Mucosa of stomach (tissue), 1 donor: ENCODE measurements at regions not wholly inside any gene's neighbourhood (a gene's known extent, or its start where the extent isn't known, plus 50 kb on each side); places are given as distances from the start of the nearest gene placed in this dataset.

Source experiments
- H3K27me3 ChIP-seq: one replicate; pipeline ENCODE4 v1.7.0; 2013; ENCODE audit warnings: mild to moderate bottlenecking, low read length; ENCODE audit not compliant: control insufficient read depth, insufficient read depth
- H3K36me3 ChIP-seq: one replicate; pipeline ENCODE4 v1.7.0; 2013; ENCODE audit warnings: low read length; ENCODE audit not compliant: control insufficient read depth, insufficient read depth
- H3K4me1 ChIP-seq: one replicate; pipeline ENCODE4 v1.7.0; 2013; ENCODE audit warnings: mild to moderate bottlenecking, low read length; ENCODE audit not compliant: control insufficient read depth, insufficient read depth
- H3K4me3 ChIP-seq: one replicate; pipeline ENCODE4 v1.7.0; 2013; ENCODE audit warnings: low read length
- H3K9ac ChIP-seq: one replicate; pipeline ENCODE4 v1.7.0; 2013; ENCODE audit warnings: mild to moderate bottlenecking, low read length, moderate library complexity
- H3K9me3 ChIP-seq: one replicate; pipeline ENCODE4 v1.7.0; 2013; ENCODE audit warnings: mild to moderate bottlenecking, low read length, moderate library complexity; ENCODE audit not compliant: control insufficient read depth
- donor health status: Pancreatic carcinoma.

- Histone ChIP-seq H3K36me3 (no peaks in the 10 kb centered on the region), H3K27me3 (no peaks in the 10 kb centered on the region), H3K9ac (no peak overlapping the region), H3K4me3 (no peak overlapping the region), H3K9me3 (no peaks in the 10 kb centered on the region), H3K4me1 (no peaks in the 10 kb centered on the region)
Measured at GRCh38 chr14:85444635-85445034, 85.3 kb upstream of the FLRT2 start.

- Histone ChIP-seq H3K36me3 (no peaks in the 10 kb centered on the region), H3K4me1 (no peaks in the 10 kb centered on the region), H3K9ac (no peak overlapping the region), H3K4me3 (no peak overlapping the region), H3K9me3 (no peaks in the 10 kb centered on the region), H3K27me3 (no peaks in the 10 kb centered on the region)
Measured at GRCh38 chr14:85445151-85445795, 84.7 kb upstream of the FLRT2 start.

GRCh38 chr14:85447883-85448282 lies 82.1 kb upstream of the FLRT2 start:
- no peak overlapping the region for H3K4me3 ChIP-seq
- H3K9me3 ChIP-seq, result no peaks in the 10 kb centered on the region
- H3K27me3 ChIP-seq, result no peaks in the 10 kb centered on the region
- H3K9ac ChIP-seq, result no peak overlapping the region
- H3K36me3 ChIP-seq, result no peaks in the 10 kb centered on the region
- no peaks in the 10 kb centered on the region for H3K4me1 ChIP-seq

DNA sequence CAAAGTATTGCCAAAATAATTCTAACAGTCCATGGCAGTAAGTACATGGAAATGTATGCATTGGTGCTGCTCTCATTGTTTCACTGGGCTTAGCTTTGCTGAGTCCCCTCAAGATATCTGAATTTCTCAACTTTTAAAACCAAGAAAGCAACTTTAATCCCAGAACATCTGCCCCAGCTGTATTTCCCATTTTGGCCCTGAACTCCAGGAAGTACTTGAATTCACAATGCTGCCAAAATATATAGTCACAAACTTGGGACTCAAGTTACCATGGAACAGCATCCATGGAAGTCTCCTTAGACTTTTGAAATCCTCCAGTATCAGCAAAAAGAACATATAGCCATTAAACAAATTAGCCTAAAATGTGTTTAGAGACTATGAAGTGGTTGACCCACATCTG lies 78.5 kb upstream of the FLRT2 start:
- Histone ChIP-seq H3K27me3 (no peaks in the 10 kb centered on the region), H3K9ac (no peak overlapping the region), H3K36me3 (no peaks in the 10 kb centered on the region), H3K4me1 (peaks cover 14% of the 10 kb centered on the region), H3K9me3 (no peaks in the 10 kb centered on the region), H3K4me3 (no peak overlapping the region)

- no peaks in the 10 kb centered on the region for H3K36me3 ChIP-seq
- no peaks in the 10 kb centered on the region for H3K27me3 ChIP-seq
- H3K9me3 ChIP-seq, result no peaks in the 10 kb centered on the region
- H3K9ac ChIP-seq, result no peak overlapping the region
- no peak overlapping the region for H3K4me3 ChIP-seq
- H3K4me1 ChIP-seq, result peaks cover 14% of the 10 kb centered on the region
Measured at GRCh38 chr14:85453401-85454225, 76.3 kb upstream of the FLRT2 start.

GRCh38 chr14:85454226-85454813 lies 75.6 kb upstream of the FLRT2 start:
- Histone ChIP-seq H3K9ac (no peak overlapping the region), H3K27me3 (no peaks in the 10 kb centered on the region), H3K36me3 (no peaks in the 10 kb centered on the region)

DNA sequence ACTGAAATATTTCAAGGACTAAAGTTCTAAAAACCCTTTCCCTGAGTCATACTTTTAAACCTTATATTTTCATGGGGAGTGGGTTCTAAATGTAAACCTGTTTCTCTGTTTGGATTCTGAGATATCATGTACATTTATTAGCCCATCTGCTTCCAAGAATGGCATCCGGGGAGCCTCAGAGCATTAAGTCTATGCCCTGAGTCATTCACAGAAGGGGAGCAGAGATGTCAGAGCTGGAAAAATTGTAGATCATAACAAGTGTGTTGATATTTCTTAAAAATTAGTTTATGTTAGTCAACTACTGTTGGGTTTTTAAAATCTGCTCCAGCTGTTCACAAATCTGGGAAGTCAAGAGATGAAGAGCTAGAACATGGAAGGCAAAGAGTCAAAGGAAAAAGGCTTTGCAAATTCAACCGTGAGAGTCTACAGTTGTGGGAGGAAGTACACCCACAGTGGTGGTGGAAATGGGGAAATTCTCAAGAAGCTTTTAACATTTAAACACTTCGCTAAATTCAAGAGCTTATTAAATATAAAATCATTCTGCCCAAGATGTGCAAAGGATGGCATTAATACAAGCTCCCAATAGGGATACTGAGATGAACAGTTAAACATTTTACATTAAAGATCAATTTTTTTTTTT lies 70.5 kb upstream of the FLRT2 start:
- Histone ChIP-seq H3K4me1 (peaks cover 3% of the 10 kb centered on the region), H3K4me3 (no peak overlapping the region), H3K27me3 (no peaks in the 10 kb centered on the region)

More at GRCh38 chr14:85454226-85454813, 75.6 kb upstream of the FLRT2 start:
- no peak overlapping the region for H3K4me3 ChIP-seq
- no peaks in the 10 kb centered on the region for H3K9me3 ChIP-seq
- H3K4me1 ChIP-seq, result peaks cover 14% of the 10 kb centered on the region

GRCh38 chr14:85461432-85462133 lies 68.4 kb upstream of the FLRT2 start:
- Histone ChIP-seq H3K4me1 (no peaks in the 10 kb centered on the region), H3K9me3 (no peaks in the 10 kb centered on the region), H3K4me3 (no peak overlapping the region), H3K27me3 (no peaks in the 10 kb centered on the region), H3K36me3 (no peaks in the 10 kb centered on the region), H3K9ac (no peak overlapping the region)

More for the DNA sequence above, 70.5 kb upstream of the FLRT2 start:
- H3K9ac ChIP-seq, result no peak overlapping the region
- H3K36me3 ChIP-seq, result no peaks in the 10 kb centered on the region
- H3K9me3 ChIP-seq, result no peaks in the 10 kb centered on the region

- Histone ChIP-seq H3K27me3 (no peaks in the 10 kb centered on the region), H3K9me3 (no peaks in the 10 kb centered on the region), H3K9ac (no peak overlapping the region), H3K4me3 (no peak overlapping the region), H3K36me3 (no peaks in the 10 kb centered on the region), H3K4me1 (no peaks in the 10 kb centered on the region)
Measured at GRCh38 chr14:85463512-85463911, 66.4 kb upstream of the FLRT2 start.

DNA sequence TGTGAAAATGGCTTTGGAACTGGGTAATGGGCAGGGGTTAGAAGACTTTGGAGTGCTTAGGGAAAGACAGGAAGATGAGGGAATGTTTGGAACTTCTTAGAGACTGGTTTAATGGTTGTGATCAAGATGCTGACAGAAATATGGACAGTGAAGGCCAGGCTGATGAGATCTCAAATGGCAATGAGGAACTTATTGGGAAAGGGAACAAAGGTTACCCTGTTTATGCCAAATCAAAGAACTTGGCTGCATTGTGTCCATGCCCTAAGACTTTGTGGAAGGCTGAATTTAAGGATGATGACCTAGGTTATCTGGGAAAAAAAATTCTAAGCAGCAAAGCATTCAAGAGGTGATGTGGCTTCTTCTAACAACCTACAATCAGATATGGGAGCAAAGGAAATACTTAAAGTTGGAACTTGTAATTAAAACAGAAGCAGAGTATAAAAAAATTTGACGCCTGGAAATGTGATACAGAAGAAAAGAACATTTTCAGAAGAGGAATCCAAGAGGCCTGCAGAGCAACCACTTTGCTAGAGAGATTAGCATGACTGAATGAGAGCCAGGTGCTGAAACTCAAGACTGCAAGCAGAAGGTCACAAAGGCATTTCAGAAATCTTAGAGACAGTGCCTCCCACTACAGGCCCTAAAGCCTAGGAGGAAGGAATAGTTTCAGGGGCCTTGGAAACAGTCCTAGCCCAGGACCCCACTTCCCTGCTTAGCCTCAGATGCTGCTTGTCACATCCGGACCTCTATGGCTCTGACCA lies 65.6 kb upstream of the FLRT2 start:
- H3K9me3 ChIP-seq, result no peaks in the 10 kb centered on the region
- no peaks in the 10 kb centered on the region for H3K27me3 ChIP-seq
- H3K4me3 ChIP-seq, result no peak overlapping the region
- H3K4me1 ChIP-seq, result no peaks in the 10 kb centered on the region
- H3K36me3 ChIP-seq, result no peaks in the 10 kb centered on the region
- no peak overlapping the region for H3K9ac ChIP-seq

GRCh38 chr14:85466678-85467077 lies 63.3 kb upstream of the FLRT2 start:
- Histone ChIP-seq H3K36me3 (no peaks in the 10 kb centered on the region), H3K4me1 (no peaks in the 10 kb centered on the region), H3K9ac (no peak overlapping the region), H3K4me3 (no peak overlapping the region), H3K27me3 (no peaks in the 10 kb centered on the region), H3K9me3 (no peaks in the 10 kb centered on the region)
